ENCODE measurements at regions not wholly inside any gene's neighbourhood (a gene's known extent, or its start where the extent isn't known, plus 50 kb on each side); places are given as distances from the start of the nearest gene placed in this dataset.

GRCh38 chr5:24714746-24715145 lies 70.0 kb upstream of the CDH10 start:
- no peak for TF ChIP-seq CTCF (IDR thresholded peaks at IDR 0.05; ENCODE audit: extremely low read depth, missing control alignments)
- no peak for DNase-seq (ENCODE audit: low spot score)

- no peak for TF ChIP-seq CTCF (IDR thresholded peaks at IDR 0.05; ENCODE audit: extremely low read depth, missing control alignments)
- DNase-seq (ENCODE audit: low spot score) = no peak
These were observed 68.2 kb upstream of the CDH10 start for GRCh38 chr5:24712947-24713346.

- DNase-seq (ENCODE audit: low spot score) = no peak
- TF ChIP-seq CTCF (IDR thresholded peaks at IDR 0.05; ENCODE audit: extremely low read depth, missing control alignments) = no peak
These were observed 67.3 kb upstream of the CDH10 start for GRCh38 chr5:24712047-24712446.

GRCh38 chr5:24703934-24704333 lies 59.2 kb upstream of the CDH10 start:
- DNase-seq (ENCODE audit: low spot score) = no peak
- TF ChIP-seq CTCF (IDR thresholded peaks at IDR 0.05; ENCODE audit: extremely low read depth, missing control alignments) = no peak

Data from GM20000 (cell line).